ENCODE measurements at regions not wholly inside any gene's neighbourhood (a gene's known extent, or its start where the extent isn't known, plus 50 kb on each side); places are given as distances from the start of the nearest gene placed in this dataset.

GRCh38 chr19:31818798-31819105 is 469.5 kb upstream of the TSHZ3 start:
- Mint-ChIP-seq H3K27ac (no peak overlapping the region), H3K36me3 (no peaks in the 10 kb centered on the region), H3K27me3 (ENCODE audit: low read depth in 3 of 3) (peaks cover 2 to 13% (median 8%) of the 10 kb centered on the region in 3 donors), H3K4me1 (no peaks in the 10 kb centered on the region), H3K9me3 (peaks cover 0 to 6% (median 0%) of the 10 kb centered on the region in 6 donors), H3K4me3 (no peak overlapping the region)
- DNase-seq = no peak

DNA sequence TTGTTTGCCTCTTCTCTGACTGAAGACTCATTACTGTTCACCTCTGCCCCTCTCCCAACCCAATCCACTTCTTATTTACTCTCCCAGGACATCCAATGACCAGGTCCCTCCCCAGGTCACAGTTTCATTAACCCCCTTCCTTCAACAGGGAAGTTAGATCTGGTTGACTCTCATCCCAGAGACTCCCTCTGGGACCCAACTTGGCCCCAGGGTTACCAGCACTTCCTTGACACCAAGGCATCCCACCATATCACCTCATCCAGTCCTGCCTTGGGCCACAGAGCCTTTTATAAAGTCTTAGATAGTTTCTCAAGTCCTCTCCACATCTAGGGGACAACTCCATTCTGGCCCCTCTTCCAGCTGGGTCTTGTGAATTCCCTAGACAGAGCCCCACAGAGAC is 470.6 kb upstream of the TSHZ3 start:
- H3K27me3 Mint-ChIP-seq (ENCODE audit: low read depth in 3 of 3) = peaks cover 1 to 13% (median 8%) of the 10 kb centered on the region in 3 donors

GRCh38 chr19:31821346-31821745 is 472.1 kb upstream of the TSHZ3 start:
- H3K4me1 Mint-ChIP-seq = no peaks in the 10 kb centered on the region
- H3K36me3 Mint-ChIP-seq = no peaks in the 10 kb centered on the region
- H3K27ac Mint-ChIP-seq = no peak overlapping the region
- peaks cover 0 to 3% (median 0%) of the 10 kb centered on the region in 6 donors for H3K9me3 Mint-ChIP-seq
- no peak overlapping the region for H3K4me3 Mint-ChIP-seq
- peaks cover 0 to 13% (median 6%) of the 10 kb centered on the region in 3 donors for H3K27me3 Mint-ChIP-seq (ENCODE audit: low read depth in 3 of 3)
- DNase-seq = no peak

More for the DNA sequence above, 470.6 kb upstream of the TSHZ3 start:
- peaks cover 0 to 6% (median 0%) of the 10 kb centered on the region in 6 donors for H3K9me3 Mint-ChIP-seq
- no peak overlapping the region for H3K27ac Mint-ChIP-seq
- H3K4me3 Mint-ChIP-seq = no peak overlapping the region
- no peaks in the 10 kb centered on the region for H3K36me3 Mint-ChIP-seq
- DNase-seq = no peak
- no peaks in the 10 kb centered on the region for H3K4me1 Mint-ChIP-seq

- Mint-ChIP-seq H3K27me3 (ENCODE audit: low read depth in 3 of 3) (peaks cover 2 to 6% (median 2%) of the 10 kb centered on the region in 3 donors), H3K4me1 (no peaks in the 10 kb centered on the region), H3K36me3 (no peaks in the 10 kb centered on the region), H3K9me3 (peaks cover 0 to 3% (median 0%) of the 10 kb centered on the region in 6 donors), H3K27ac (no peak overlapping the region), H3K4me3 (no peak overlapping the region)
- DNase-seq = no peak
These were observed 476.2 kb upstream of the TSHZ3 start for GRCh38 chr19:31825134-31826094.

DNA sequence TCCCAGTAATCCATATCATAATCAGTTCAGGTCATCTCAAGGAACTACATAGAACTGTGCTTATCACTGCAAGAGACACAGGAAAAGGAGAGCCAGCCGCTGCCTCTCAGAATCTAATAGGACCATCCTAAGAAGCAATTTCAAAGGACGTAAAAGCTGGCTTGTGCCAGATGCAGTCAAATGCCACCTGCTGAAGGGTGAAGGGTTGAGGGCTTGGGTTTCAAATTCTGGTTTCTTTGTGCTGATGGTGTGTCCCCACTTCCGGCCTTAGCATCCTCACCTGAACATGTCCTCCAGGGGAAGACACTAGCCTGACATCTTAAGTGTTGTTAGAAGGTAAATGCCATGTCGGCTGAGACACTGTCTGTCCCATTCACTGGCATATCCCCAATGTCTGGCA is 477.1 kb upstream of the TSHZ3 start:
- H3K36me3 Mint-ChIP-seq = no peaks in the 10 kb centered on the region
- peaks cover 2 to 5% (median 4%) of the 10 kb centered on the region in 3 donors for H3K27me3 Mint-ChIP-seq (ENCODE audit: low read depth in 3 of 3)
- H3K27ac Mint-ChIP-seq = no peak overlapping the region
- no peak overlapping the region for H3K4me3 Mint-ChIP-seq
- DNase-seq = no peak
- peaks cover 0 to 3% (median 0%) of the 10 kb centered on the region in 6 donors for H3K9me3 Mint-ChIP-seq
- no peaks in the 10 kb centered on the region for H3K4me1 Mint-ChIP-seq

GRCh38 chr19:31831421-31832175 is 482.4 kb upstream of the TSHZ3 start:
- peaks cover 0 to 8% (median 0%) of the 10 kb centered on the region in 6 donors for H3K9me3 Mint-ChIP-seq
- peaks cover 2 to 5% (median 5%) of the 10 kb centered on the region in 3 donors for H3K27me3 Mint-ChIP-seq (ENCODE audit: low read depth in 3 of 3)
- H3K27ac Mint-ChIP-seq = no peak overlapping the region

GRCh38 chr19:31832176-31832548 is 482.9 kb upstream of the TSHZ3 start:
- DNase-seq = no peak
- H3K27me3 Mint-ChIP-seq (ENCODE audit: low read depth in 3 of 3) = peaks cover 2 to 5% (median 5%) of the 10 kb centered on the region in 3 donors
- H3K36me3 Mint-ChIP-seq = no peaks in the 10 kb centered on the region
- no peak overlapping the region for H3K27ac Mint-ChIP-seq
- no peak overlapping the region for H3K4me3 Mint-ChIP-seq
- H3K9me3 Mint-ChIP-seq = peaks cover 0 to 8% (median 0%) of the 10 kb centered on the region in 6 donors
- no peaks in the 10 kb centered on the region for H3K4me1 Mint-ChIP-seq

More at GRCh38 chr19:31831421-31832175, 482.4 kb upstream of the TSHZ3 start:
- no peak overlapping the region for H3K4me3 Mint-ChIP-seq
- no peaks in the 10 kb centered on the region for H3K4me1 Mint-ChIP-seq
- DNase-seq = no peak
- no peaks in the 10 kb centered on the region for H3K36me3 Mint-ChIP-seq

DNA sequence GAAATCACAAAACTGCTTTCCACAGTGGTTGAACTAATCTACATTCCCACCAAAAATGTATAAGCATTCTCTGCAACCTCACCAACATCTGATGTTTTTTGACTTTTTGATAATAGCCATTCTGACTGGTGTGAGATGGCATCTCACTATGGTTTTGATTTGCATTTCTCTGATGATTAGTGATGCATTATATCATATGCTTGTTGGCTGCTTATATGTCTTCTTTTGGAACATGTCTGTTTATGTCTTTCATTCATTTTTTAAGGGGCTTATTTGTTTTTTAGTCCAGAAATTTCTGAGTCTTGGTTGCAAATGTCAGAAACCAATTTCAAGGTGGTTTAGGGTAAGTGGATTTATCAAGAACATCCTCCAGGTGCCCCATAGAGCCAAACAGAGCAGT is 484.8 kb upstream of the TSHZ3 start:
- Mint-ChIP-seq H3K4me1 (no peaks in the 10 kb centered on the region), H3K27ac (no peak overlapping the region), H3K4me3 (no peak overlapping the region), H3K9me3 (peaks cover 0 to 8% (median 0%) of the 10 kb centered on the region in 6 donors), H3K36me3 (no peaks in the 10 kb centered on the region), H3K27me3 (ENCODE audit: low read depth in 3 of 3) (peaks cover 5% of the 10 kb centered on the region in 3 donors)
- no peak for DNase-seq

DNA sequence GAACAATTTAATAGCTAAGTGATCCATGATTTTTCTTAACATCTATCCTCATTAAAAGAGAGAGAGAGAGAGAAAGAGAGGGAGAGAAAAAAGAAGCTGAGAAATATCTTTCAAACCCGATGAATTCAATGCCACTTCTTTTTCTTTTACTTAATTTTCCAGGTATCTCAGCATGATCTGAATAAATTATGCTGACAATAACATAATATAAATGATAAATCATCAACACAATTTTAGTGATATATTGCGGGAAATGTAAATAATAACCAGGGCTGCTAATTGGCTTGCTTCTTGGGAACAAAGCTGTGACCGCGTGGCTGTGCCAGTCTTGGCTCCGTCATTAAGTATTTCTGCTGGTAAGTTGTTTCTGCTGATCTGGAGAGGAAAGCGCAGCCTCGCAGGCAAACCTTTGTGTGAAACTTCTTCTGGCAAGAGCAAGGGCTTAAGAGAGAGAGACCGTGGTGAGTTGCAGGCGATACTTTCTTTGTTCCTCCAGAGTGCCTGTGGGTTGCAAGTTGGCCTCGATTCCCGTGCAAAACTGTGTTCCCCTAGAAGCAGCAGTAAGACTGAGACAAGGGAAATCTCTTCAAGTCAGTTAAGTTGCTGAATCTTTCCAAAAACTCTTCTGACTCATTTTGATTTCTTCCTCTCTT is 489.1 kb upstream of the TSHZ3 start:
- Mint-ChIP-seq H3K27me3 (ENCODE audit: low read depth in 3 of 3) (peaks cover 3 to 6% (median 5%) of the 10 kb centered on the region in 3 donors), H3K4me1 (no peaks in the 10 kb centered on the region), H3K9me3 (peaks cover 0 to 16% (median 7%) of the 10 kb centered on the region in 6 donors), H3K36me3 (no peaks in the 10 kb centered on the region), H3K4me3 (no peak overlapping the region), H3K27ac (no peak overlapping the region)
- no peak for DNase-seq

DNA sequence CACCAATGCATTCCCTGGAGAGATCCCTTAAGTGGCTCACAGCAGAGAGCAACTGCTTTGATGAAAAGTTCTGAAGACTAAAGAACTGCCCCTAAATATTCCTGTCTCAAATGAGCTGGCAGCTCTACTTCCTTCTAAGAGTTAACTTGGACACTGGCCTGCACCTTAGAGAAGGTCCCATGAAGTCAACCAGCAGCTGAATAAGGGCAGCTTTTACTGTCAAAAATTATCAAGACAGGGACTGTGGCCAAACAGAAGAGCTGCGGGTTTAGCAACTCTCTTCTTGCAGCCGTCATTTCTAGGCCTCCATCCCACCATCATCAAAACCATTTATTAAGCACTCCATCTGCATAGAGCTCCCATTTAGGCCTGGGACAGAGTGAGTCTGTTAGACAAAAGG is 491.1 kb upstream of the TSHZ3 start:
- DNase-seq = no peak
- Mint-ChIP-seq H3K27ac (no peak overlapping the region), H3K27me3 (ENCODE audit: low read depth in 3 of 3) (peaks cover 1 to 4% (median 3%) of the 10 kb centered on the region in 3 donors), H3K9me3 (peaks cover 0 to 18% (median 7%) of the 10 kb centered on the region in 6 donors), H3K4me3 (no peak overlapping the region), H3K4me1 (no peaks in the 10 kb centered on the region), H3K36me3 (no peaks in the 10 kb centered on the region)

DNA sequence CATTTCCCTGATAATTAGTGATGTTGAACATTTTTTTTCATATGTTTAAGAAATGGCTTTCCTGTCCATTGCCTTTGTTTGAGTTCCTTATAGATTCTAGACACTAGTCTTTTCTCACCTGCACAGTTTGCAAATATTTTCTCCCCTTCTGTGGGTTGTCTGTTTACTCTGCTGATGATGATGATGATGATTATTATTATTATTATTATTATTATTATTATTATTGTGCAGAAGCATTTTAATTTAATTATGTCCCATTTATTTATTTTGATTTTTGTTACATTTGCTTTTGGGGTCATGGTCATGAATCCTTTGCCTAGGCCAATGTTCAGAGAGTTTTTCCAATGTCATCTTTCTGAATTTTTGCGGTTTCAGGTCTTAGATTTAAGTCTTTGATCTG is 492.5 kb upstream of the TSHZ3 start:
- Mint-ChIP-seq H3K4me1 (no peaks in the 10 kb centered on the region), H3K27me3 (ENCODE audit: low read depth in 3 of 3) (peaks cover 1 to 4% (median 3%) of the 10 kb centered on the region in 3 donors), H3K4me3 (no peak overlapping the region), H3K36me3 (no peaks in the 10 kb centered on the region), H3K27ac (no peak overlapping the region), H3K9me3 (peaks cover 0 to 18% (median 8%) of the 10 kb centered on the region in 6 donors)
- no peak for DNase-seq

- no peak for DNase-seq
- Mint-ChIP-seq H3K4me1 (no peaks in the 10 kb centered on the region), H3K4me3 (no peak overlapping the region), H3K27me3 (ENCODE audit: low read depth in 3 of 3) (peaks cover 0 to 2% (median 2%) of the 10 kb centered on the region in 3 donors), H3K36me3 (peaks cover 0 to 3% (median 3%) of the 10 kb centered on the region in 3 donors), H3K9me3 (peaks cover 1 to 29% (median 17%) of the 10 kb centered on the region in 6 donors), H3K27ac (no peak overlapping the region)
These were observed 482.3 kb upstream of the ZNF507 start for GRCh38 chr19:31863122-31863521.

GRCh38 chr19:31874313-31874712 is 471.1 kb upstream of the ZNF507 start:
- no peak overlapping the region for H3K4me3 Mint-ChIP-seq
- H3K9me3 Mint-ChIP-seq = peaks cover 0 to 1% (median 0%) of the 10 kb centered on the region in 6 donors
- H3K4me1 Mint-ChIP-seq = no peaks in the 10 kb centered on the region
- no peak for DNase-seq
- no peak overlapping the region for H3K27ac Mint-ChIP-seq
- H3K36me3 Mint-ChIP-seq = peaks cover 0 to 4% (median 0%) of the 10 kb centered on the region in 3 donors
- peaks cover 0 to 4% (median 0%) of the 10 kb centered on the region in 3 donors for H3K27me3 Mint-ChIP-seq (ENCODE audit: low read depth in 3 of 3)
